Activated T-helper 17 cell treated with anti-CD3 and anti-CD28 coated beads, Interleukin-2, amount 50 U/mL, for 72 hours (primary cell): ENCODE measurements at regions not wholly inside any gene's neighbourhood (a gene's known extent, or its start where the extent isn't known, plus 50 kb on each side); places are given as distances from the start of the nearest gene placed in this dataset.
"Not testable (repeated sequence)": the region's sequence is repeated elsewhere in the genome, so short reads cannot be mapped to it uniquely, and the experiment has no call there.

ENCODE experiments used
- ATAC-seq: fragments of 150-1000 bp; cut with Tn5 transposase; replicated peaks from 2 replicates; pipeline ENCODE4 v1.10.0; 2021; ENCODE audit warnings: mild to moderate bottlenecking, moderate library complexity
- H3K27ac Mint-ChIP-seq: one replicate; pipeline ENCODE4 v1.8.0; 2022; ENCODE audit warnings: mixed read lengths
- H3K27me3 Mint-ChIP-seq: one replicate; pipeline ENCODE4 v1.8.0; 2022; ENCODE audit warnings: mixed read lengths
- H3K36me3 Mint-ChIP-seq: one replicate; pipeline ENCODE4 v1.8.0; 2022; ENCODE audit warnings: low read depth, mild to moderate bottlenecking, mixed read lengths
- H3K4me1 Mint-ChIP-seq: one replicate; pipeline ENCODE4 v1.8.0; 2022; ENCODE audit warnings: mixed read lengths
- H3K4me3 Mint-ChIP-seq: one replicate; pipeline ENCODE4 v1.8.0; 2022; ENCODE audit warnings: mild to moderate bottlenecking, mixed read lengths
- H3K9me3 Mint-ChIP-seq: one replicate; pipeline ENCODE4 v1.8.0; 2022; ENCODE audit warnings: mixed read lengths

DNA sequence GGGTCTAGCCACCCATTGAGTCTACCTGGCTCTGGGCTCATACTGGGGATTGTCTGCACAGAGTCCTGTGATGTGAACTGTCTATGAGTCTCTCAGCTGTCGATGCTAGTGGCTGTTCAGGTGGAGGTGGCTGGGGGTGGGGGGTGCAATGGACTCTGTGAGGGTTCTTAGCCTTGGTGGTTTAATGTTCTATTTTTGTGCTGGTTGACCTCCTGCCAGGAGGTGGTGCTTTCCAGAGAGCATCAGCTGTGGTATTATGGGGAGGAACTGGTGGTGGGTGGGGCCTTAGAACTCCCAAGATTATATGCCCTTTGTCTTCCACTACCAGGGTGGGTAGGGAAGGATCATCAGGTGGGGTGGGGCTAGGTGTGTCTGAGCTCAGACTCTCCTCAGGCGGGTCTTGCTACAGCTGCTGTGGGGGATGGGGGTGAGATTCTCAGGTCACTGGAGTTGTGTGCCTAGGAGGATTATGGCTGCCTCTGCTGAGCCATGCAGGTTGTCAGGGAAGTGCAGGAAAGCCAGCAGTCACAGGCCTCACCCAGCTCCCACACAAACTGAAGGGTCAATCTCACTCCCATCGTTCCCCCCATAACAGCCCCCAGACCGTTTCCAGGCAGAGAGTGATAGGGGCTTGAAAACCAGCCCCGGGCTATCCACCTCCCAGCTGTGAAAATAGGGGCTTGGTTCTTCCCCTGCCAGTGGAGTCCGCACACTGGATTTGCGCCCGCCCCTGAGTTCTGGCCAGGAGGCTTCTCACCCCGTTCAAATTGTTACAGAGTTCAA, 104.0 kb upstream of the EPB41L4A start:
- not testable (repeated sequence) for H3K9me3 Mint-ChIP-seq, ATAC-seq, H3K4me1 Mint-ChIP-seq, H3K4me3 Mint-ChIP-seq, H3K36me3 Mint-ChIP-seq, H3K27ac Mint-ChIP-seq
- H3K27me3 Mint-ChIP-seq, result peaks cover 25% of the 10 kb centered on the region

DNA sequence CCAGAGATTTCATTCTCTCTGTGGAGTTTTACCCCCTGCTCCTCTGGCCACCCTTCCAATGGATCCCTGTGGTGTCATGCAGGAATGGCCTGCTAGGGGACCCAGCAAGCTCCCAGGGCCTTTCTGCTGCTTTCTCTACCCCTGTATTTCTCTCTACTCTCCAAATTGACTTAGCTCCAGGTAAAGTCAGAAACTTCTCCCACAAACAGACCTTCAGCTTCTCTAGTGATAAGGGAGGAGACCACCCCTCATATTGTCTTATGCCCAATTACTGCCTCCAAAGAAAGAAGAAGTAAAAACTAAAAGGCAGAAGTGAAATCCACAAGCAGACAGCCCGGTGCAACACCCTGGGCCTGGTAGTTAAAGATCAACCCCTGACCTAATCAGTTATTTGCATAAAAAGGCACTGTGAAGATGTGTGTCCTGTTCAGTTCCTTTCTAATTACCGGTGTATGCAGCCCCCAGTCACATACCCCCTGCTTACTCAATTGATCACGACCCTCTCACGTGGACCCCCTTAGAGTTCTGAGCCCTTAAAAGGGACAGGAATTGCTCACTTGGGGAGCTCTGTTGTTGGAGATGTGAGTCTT, 104.7 kb upstream of the EPB41L4A start:
- H3K27ac Mint-ChIP-seq, H3K9me3 Mint-ChIP-seq, H3K4me1 Mint-ChIP-seq, H3K4me3 Mint-ChIP-seq, H3K36me3 Mint-ChIP-seq, ATAC-seq: not testable (repeated sequence)
- peaks cover 25% of the 10 kb centered on the region for H3K27me3 Mint-ChIP-seq

DNA sequence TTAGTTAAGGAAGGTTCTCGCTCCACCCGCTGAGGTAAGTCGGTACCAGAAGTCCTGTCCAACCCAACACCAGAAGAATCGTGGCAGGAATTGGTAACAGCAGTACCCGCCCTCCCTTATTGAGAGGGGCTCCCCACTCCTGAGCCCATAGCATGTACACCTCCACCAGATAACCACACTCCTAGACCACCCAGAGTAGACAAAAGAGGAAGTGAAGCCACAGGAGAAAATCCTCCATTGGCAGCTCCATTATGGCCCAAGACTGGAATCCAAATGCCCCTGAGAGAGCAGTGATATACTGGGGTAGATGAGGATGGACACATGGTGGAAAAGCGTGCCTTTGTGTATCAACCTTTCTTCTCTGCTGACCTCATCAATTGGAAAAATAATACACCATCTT, 106.1 kb upstream of the EPB41L4A start:
- no peak overlapping the region for H3K4me3 Mint-ChIP-seq
- no peak for ATAC-seq
- no peaks in the 10 kb centered on the region for H3K36me3 Mint-ChIP-seq
- H3K27ac Mint-ChIP-seq, result no peak overlapping the region
- H3K9me3 Mint-ChIP-seq, result no peaks in the 10 kb centered on the region
- H3K4me1 Mint-ChIP-seq, result no peaks in the 10 kb centered on the region
- peaks cover 23% of the 10 kb centered on the region for H3K27me3 Mint-ChIP-seq

DNA sequence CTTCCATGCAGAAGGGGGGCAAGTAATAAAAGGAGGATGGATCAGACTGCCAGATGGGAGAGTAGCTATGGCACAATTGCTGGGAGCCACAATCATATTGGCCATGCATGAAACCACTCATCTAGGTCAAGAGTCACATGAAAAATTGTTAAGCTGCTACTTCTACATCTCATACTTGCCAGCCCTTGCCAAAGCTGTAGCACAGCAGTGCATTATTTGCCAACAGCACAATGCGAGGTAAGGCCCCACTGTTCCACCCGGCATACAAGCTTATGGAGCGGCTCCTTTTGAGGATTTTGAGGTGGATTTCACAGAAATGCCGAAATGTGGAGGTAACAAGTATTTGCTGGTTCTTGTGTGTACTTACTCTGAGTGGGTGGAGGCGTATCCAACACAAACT, 109.9 kb upstream of the EPB41L4A start:
- Mint-ChIP-seq H3K4me1 (no peaks in the 10 kb centered on the region), H3K4me3 (no peak overlapping the region), H3K36me3 (no peaks in the 10 kb centered on the region), H3K27me3 (peaks cover 18% of the 10 kb centered on the region), H3K9me3 (no peaks in the 10 kb centered on the region), H3K27ac (no peak overlapping the region)
- no peak for ATAC-seq

DNA sequence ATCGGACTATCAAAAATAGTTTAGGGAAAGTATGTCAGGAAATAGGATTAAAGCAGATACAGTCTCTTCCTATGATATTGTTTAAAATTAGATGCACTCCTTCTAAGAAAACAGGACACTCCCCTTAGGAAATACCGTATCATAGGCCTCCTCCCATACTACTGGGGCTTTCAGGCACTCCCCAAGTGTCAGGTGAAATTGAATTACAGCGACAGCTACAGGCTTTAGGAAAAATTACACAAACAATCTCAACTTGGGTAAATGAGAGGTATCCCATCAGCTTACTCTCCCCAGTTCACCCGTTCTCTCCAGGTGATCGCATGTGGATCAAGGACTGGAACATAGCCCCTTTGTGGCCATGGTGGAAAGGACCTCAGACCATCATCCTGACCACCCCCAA, 110.4 kb upstream of the EPB41L4A start:
- peaks cover 17% of the 10 kb centered on the region for H3K27me3 Mint-ChIP-seq
- no peak overlapping the region for H3K4me3 Mint-ChIP-seq
- no peaks in the 10 kb centered on the region for H3K9me3 Mint-ChIP-seq
- no peak for ATAC-seq
- no peaks in the 10 kb centered on the region for H3K4me1 Mint-ChIP-seq
- no peak overlapping the region for H3K27ac Mint-ChIP-seq
- H3K36me3 Mint-ChIP-seq, result no peaks in the 10 kb centered on the region

DNA sequence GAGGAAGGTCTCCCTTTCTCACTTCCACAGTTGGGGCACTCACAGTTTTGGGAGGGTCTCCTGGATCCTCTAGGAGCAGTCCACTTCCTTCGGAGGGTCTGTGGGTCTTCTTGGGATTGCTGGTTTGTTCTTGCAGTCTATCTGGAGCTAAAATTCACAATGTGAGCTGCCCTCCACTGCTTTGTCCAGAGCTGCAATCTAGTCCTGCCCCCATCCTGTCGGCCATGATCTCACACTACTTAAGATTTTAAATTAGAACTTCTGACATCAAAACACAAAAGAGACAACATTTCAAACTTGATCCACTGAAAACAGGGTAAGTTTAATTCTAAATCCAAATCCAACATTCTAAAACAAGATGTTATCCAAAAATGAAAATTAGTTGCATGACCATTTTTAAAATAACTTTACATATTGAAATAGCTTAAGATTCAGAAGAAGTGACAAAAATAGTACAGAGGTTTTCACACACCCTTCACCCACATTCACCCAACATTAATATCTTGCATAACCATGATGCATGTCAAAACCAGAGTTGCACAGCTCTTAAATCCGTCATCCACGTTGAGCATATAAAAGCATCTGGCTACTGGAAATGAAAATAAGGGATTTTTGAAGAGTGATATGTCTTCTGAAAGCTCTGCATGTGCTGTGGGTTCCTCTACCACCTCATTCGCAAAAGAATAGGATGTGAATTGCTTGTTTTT, 113.7 kb upstream of the EPB41L4A start:
- Mint-ChIP-seq H3K9me3 (no peaks in the 10 kb centered on the region), H3K36me3 (no peaks in the 10 kb centered on the region), H3K4me3 (no peak overlapping the region), H3K4me1 (no peaks in the 10 kb centered on the region), H3K27ac (no peak overlapping the region), H3K27me3 (peaks cover 7% of the 10 kb centered on the region)
- ATAC-seq, result no peak

DNA sequence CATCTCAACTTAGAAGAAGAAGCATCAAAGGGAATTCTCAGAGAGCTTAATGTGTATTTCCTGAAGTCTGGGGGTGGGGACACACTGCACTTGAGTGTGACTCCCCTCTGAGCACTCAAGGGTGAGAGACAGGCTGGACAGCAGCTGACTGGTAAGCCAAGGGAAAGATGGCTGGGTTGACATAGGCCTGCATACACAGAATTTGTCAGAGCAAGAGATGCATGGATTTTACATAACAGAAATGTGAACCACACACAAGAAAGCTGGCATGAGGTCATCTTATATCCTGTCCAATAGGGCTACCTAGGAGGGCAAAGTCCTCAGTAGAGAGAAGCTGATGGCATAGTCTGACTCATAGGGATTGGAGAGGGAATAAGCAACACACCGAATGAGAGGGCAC, 114.3 kb upstream of the EPB41L4A start:
- Mint-ChIP-seq H3K27ac (no peak overlapping the region), H3K4me3 (no peak overlapping the region), H3K9me3 (no peaks in the 10 kb centered on the region), H3K36me3 (no peaks in the 10 kb centered on the region), H3K4me1 (no peaks in the 10 kb centered on the region), H3K27me3 (peaks cover 10% of the 10 kb centered on the region)
- no peak for ATAC-seq

DNA sequence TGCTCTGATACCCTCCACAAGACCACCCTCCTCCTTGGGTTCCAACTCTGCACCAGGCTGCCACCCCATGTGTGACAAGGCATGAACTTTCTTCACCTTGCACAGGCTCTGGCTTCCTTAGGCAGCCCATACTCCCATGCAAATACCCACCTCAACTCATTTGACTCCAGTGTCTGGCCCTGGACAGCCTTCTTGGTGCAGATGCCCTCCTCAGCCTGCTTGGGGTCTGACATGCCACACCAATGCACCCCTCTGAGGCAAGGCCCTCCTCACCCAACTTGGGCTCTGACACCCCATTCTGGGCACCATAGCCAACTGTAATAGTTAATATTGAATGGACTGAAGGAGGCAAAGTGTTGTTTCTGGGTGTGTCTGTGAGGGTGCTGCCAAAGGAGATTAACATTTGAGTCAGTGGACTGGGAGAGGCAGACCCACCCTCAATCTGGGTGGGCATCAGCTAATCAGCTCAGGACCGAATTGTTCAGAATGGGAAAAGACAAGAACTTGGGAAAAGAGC, 115.0 kb upstream of the EPB41L4A start:
- H3K27me3 Mint-ChIP-seq, result peaks cover 13% of the 10 kb centered on the region
- H3K4me1 Mint-ChIP-seq, result no peaks in the 10 kb centered on the region
- H3K27ac Mint-ChIP-seq, result no peak overlapping the region
- no peaks in the 10 kb centered on the region for H3K36me3 Mint-ChIP-seq
- H3K4me3 Mint-ChIP-seq, result no peak overlapping the region
- no peak for ATAC-seq
- H3K9me3 Mint-ChIP-seq, result no peaks in the 10 kb centered on the region

DNA sequence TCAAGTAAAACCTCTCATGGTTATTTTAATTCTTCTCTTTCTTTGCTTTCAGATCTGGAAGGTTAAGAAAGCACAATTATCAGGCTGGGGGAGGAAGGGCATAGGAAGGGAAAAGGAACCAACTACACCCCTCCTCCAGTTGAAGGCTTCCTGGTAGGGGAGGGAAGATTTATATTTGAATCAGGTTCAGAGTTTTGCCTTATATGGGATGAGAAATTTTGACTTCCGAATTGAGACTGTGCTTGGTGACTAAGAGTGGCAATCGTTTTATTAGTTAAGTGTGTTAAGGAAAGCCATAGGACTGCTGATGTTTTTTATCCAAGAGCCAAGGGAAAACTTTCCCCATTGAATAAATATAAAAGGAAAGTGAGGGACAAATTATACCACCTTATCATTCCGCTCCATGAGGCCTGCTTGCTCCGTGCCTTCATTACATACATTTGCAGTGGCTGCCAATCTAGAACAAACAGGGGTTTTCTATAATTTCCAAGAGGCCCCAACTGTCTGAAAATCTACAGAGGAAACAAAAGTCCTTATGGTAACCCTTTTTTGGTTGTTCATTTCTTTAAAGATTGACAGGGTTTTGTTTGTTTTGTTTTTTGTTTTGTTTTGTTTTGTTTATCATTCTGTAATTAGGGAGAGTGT, 115.7 kb upstream of the EPB41L4A start:
- ATAC-seq, result no peak
- no peaks in the 10 kb centered on the region for H3K9me3 Mint-ChIP-seq
- H3K4me3 Mint-ChIP-seq, result no peak overlapping the region
- no peaks in the 10 kb centered on the region for H3K36me3 Mint-ChIP-seq
- H3K4me1 Mint-ChIP-seq, result no peaks in the 10 kb centered on the region
- no peak overlapping the region for H3K27ac Mint-ChIP-seq
- peaks cover 13% of the 10 kb centered on the region for H3K27me3 Mint-ChIP-seq

DNA sequence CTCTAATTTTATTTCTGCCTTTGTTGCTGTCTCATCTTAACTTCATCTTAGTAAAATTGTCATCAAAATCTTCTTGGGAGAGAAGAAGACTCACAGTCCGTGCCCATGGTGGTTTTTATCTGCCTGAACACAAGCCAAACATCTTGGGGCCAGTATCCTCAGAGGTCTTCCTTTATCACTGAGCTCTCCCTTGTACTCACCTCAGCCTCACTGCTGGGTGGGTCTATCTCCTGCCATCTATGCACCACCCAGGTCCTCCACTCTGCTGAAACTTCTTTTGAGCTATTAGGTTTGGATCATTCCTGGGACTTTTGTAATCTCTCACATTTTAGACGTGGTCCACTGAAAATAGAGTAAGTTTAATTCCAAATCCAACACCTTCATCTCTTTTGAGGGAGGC, 116.3 kb upstream of the EPB41L4A start:
- H3K4me1 Mint-ChIP-seq, result no peaks in the 10 kb centered on the region
- no peaks in the 10 kb centered on the region for H3K9me3 Mint-ChIP-seq
- ATAC-seq, result no peak
- H3K27ac Mint-ChIP-seq, result no peak overlapping the region
- peaks cover 13% of the 10 kb centered on the region for H3K27me3 Mint-ChIP-seq
- no peaks in the 10 kb centered on the region for H3K36me3 Mint-ChIP-seq
- no peak overlapping the region for H3K4me3 Mint-ChIP-seq

DNA sequence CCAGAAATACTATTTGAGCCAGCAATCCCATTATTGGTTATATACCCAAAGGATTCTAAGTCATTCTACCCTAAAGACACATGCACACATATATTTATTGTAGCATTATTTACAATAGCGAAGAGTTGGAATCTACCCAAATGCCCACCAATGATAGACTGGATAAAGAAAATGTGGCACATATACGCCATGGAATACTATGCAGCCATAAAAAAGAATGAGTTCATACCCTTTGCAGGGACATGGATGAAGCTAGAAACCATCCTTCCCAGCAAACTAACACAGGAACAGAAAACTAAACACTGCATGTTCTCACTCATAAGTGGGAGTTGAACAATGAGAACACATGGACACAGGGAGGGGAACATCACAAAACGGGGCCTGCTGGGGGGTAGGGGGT, 125.5 kb upstream of the EPB41L4A start:
- H3K4me3 Mint-ChIP-seq, H3K27ac Mint-ChIP-seq, H3K4me1 Mint-ChIP-seq, H3K27me3 Mint-ChIP-seq, ATAC-seq, H3K9me3 Mint-ChIP-seq, H3K36me3 Mint-ChIP-seq: not testable (repeated sequence)

DNA sequence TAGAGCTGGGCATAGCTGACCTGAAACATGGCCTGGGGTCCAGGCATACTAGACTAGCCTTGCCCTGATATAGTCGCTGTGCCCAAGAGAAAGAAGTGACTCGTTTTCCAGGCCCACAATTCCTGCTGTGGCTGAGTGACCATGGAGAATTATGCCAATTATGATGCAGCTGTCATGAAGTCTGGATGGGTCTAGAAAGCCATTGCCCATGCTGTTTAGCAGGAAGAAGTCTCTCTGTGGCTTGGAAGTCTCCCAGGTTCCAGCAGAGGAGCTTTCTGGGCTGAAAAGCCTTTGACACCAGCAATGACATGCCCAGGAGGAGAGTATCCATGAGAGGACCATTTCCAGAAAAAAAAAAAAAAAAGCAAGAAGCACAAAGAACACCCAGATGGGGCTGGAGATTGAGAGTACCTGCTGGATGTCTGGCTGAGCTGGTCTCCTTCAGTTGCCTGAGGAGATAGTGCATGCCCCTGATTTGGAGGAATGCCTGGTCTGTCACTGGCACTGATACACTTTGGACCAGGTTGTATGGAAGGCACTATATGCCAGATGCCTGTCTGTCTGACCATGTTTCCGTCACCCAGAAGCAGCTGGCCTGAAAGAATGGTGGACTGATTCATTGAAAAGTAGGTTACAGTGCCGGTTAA, 128.0 kb upstream of the EPB41L4A start:
- Mint-ChIP-seq H3K27ac (no peak overlapping the region), H3K4me1 (no peaks in the 10 kb centered on the region), H3K36me3 (no peaks in the 10 kb centered on the region), H3K9me3 (no peaks in the 10 kb centered on the region), H3K4me3 (no peak overlapping the region), H3K27me3 (peaks cover 9% of the 10 kb centered on the region)
- ATAC-seq, result no peak

DNA sequence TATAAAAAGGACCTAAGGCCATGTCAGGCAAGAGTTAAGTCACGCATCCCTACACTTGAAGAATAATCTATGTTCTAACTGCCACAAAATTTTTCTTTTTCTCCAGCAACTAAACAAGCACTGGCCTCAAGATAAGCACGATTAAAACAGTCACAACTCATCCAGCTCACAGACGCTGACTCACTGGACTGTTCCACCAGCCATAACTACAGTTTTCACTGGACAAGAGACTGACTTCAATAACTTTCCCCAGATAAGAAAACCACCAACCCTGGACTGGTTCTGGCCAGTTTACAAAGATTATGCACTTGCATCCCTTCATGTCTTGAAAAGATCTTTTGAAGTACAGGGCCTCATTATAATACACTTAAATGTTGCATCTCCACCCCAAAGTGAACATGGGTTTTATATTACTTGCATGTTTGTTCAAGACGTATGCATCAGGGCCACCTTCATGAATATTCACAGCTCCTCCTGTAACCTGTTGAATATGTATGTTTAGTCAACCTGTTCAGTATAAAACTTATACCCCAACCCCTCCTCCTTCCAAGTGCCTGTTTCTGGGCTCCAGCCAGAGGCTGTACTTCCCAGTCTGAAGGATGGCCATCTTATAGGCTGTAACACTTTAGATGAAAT, 129.3 kb upstream of the EPB41L4A start:
- no peaks in the 10 kb centered on the region for H3K4me1 Mint-ChIP-seq
- peak; percentile 35 for ATAC-seq
- H3K27ac Mint-ChIP-seq, result no peak overlapping the region
- H3K36me3 Mint-ChIP-seq, result no peaks in the 10 kb centered on the region
- peaks cover 3% of the 10 kb centered on the region for H3K27me3 Mint-ChIP-seq
- H3K4me3 Mint-ChIP-seq, result no peak overlapping the region
- no peaks in the 10 kb centered on the region for H3K9me3 Mint-ChIP-seq

DNA sequence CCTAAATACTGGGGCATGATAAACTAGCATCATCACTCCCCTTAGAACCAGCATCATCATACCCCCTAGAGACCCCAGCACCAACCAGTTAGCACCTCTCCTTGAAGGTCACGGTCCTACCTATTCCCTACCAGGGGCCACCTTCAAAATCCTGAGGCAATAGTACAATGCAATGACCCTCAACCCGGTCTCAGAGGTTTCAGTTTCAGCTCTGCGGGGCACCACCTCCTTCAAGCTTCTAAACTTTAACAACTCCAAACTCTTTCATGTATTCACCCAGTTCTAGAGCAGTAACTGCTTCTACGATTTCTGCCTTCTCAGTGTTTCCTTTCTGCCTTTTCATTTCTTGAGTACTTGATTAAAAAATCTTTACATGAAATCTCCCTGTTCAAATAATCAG, 130.1 kb upstream of the EPB41L4A start:
- Mint-ChIP-seq H3K9me3 (no peaks in the 10 kb centered on the region), H3K36me3 (no peaks in the 10 kb centered on the region), H3K4me1 (no peaks in the 10 kb centered on the region), H3K27ac (no peak overlapping the region), H3K4me3 (no peak overlapping the region), H3K27me3 (peaks cover 3% of the 10 kb centered on the region)
- no peak for ATAC-seq
